HG03571 (cell line): ENCODE measurements at regions not wholly inside any gene's neighbourhood (a gene's known extent, or its start where the extent isn't known, plus 50 kb on each side); places are given as distances from the start of the nearest gene placed in this dataset.

Experiments
- ATAC-seq: cut with Tn5 transposase; IDR thresholded peaks from one replicate; pipeline ENCODE4 v1.9.1; 2021; ENCODE audit not compliant: unreplicated experiment

- no peak for ATAC-seq
Observed at GRCh38 chr12:34361721-34362316, 339.5 kb downstream of the ALG10 start.

GRCh38 chr12:34363050-34363673 is 340.9 kb downstream of the ALG10 start:
- no peak for ATAC-seq

- ATAC-seq = no peak
Observed at GRCh38 chr12:34368079-34368478, 345.8 kb downstream of the ALG10 start.

DNA sequence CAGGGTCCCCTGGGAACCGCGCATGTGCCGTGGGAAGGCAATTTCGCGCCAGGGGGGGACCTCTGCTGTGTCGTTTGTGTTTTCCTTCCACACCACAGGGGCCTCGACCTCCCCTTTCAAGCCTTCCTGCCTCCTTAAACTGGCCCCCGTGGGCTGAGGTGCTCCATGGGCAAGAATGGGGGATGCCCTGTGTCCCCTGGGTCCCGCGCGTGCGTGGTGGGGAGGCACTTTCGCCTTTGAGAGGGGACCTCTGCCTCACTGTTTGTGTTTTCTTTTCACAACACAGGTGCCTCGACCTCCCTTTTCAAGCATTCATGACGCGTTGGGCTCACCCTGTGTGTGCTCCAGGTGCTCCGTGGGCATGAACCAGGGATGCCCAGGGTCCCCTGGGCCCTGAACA is 348.8 kb downstream of the ALG10 start:
- ATAC-seq = no peak

GRCh38 chr12:34372003-34372402 is 349.7 kb downstream of the ALG10 start:
- ATAC-seq = no peak

DNA sequence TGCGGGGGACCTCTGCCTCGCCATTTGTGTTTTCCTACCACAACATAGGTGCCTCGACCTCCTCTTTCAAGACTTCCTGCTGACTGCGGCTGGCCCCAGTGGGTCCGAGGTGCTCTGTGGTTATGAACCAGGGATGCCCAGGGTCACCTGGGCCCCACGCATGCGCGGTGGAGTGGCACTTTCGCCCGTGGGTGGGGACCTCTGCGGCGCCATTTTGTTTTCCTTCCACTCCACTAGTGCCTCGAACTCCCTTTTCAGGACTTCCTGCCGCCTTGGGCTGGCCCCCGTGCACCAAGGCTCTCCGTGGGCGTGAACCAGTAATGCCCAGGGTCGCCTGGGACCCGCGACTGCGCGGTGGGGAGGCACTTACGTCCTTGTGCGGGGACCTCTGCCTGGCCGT is 351.6 kb downstream of the ALG10 start:
- no peak for ATAC-seq

- no peak for ATAC-seq
Observed at GRCh38 chr12:34376133-34376799, 354.0 kb downstream of the ALG10 start.

- ATAC-seq = no peak
Observed at GRCh38 chr12:34377243-34378035, 355.1 kb downstream of the ALG10 start.

DNA sequence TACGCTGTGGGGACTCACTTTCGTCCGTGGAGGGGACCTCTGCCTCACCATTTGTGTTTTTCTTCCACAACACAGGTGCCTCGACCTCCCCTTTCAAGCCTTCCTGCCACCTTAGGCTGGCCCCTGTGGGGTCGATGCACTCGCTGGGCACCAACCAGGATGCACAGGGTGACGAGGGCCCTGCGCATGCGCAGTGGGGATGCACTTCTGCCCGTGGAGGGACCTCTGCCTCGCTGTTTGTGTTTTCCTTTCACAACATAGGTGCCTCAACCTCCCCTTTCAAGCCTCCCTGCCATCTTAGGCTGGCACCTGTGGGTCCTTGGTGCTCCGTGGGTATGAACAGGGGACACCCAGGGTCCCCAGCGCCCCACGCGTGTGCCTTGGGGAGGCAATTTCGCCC is 356.8 kb downstream of the ALG10 start:
- no peak for ATAC-seq

DNA sequence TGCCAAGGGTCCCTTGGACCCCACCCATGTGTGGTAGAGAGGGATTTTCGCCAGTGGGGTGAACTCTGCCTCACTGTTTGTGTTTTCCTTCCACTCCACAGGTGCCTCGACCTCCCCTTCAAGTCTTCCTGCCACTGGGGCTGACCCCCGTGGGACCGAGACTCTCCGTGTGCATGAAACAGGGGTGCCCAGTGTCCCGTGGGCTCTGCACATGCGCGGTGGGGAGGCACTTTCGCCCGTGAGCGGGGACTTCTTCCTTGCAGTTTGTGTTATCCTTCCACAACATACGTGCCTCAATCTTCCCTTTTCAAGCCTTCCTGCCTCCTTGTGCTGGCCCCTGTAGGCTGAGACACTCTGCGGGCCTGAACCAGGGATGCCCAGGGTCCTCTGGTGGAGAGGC is 362.4 kb downstream of the ALG10 start:
- no peak for ATAC-seq

DNA sequence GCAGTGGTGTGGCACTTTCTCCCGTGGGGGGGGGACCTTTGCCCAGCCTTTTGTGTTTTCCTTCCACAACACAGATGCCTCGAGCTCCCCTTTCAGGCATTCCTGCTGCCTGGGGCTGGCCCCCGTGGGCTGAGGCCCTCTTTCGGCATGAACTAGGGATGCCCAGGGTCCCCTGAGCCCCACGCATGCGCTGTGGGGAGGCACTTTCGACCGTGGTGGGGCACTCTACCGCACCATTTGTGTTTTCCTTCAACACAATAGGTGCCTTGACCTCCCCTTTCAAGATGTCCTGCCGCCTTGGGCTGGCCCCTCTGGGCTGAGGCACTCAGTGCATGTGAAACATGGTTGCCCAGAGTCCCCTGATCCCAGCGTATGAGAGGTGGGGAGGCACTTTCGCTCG is 363.7 kb downstream of the ALG10 start:
- no peak for ATAC-seq

GRCh38 chr12:34386621-34387255 is 364.4 kb downstream of the ALG10 start:
- ATAC-seq = no peak

GRCh38 chr12:34387711-34388635 is 365.7 kb downstream of the ALG10 start:
- ATAC-seq = no peak

DNA sequence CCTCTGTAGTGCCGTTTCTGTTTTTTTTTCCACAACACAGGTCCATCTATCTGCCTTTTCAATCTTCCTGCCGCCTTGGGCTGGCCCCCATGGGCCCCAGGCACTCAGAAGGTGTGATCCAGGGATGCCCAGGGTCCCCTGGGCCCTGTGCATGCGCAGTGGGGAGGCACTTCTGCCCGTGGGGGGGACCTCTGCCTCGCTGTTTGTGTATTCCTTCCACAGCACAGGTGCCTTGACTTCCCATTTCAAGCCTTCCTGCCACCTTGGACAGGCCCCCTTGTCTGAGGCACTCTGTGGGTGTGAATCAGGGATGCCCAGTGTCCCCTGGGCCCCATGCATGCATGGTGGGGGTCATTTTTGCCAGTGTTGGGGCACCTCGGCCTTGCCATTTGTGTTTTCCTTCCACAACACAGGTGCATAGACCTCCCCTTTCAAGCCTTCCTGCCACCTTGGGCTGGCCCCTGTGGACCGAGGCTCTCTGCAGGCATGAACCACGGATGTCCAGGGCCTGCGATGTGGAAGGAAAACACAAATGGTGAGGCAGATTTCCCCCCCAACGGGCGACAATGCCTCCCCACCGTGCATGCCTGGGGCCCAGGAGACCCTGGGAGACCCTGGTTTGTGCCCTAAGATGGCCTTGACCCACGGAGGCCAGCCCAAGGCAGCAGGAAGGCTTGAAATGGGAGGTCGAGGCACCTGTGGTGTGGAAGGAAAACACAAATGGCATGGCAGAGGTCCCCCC is 366.5 kb downstream of the ALG10 start:
- no peak for ATAC-seq

DNA sequence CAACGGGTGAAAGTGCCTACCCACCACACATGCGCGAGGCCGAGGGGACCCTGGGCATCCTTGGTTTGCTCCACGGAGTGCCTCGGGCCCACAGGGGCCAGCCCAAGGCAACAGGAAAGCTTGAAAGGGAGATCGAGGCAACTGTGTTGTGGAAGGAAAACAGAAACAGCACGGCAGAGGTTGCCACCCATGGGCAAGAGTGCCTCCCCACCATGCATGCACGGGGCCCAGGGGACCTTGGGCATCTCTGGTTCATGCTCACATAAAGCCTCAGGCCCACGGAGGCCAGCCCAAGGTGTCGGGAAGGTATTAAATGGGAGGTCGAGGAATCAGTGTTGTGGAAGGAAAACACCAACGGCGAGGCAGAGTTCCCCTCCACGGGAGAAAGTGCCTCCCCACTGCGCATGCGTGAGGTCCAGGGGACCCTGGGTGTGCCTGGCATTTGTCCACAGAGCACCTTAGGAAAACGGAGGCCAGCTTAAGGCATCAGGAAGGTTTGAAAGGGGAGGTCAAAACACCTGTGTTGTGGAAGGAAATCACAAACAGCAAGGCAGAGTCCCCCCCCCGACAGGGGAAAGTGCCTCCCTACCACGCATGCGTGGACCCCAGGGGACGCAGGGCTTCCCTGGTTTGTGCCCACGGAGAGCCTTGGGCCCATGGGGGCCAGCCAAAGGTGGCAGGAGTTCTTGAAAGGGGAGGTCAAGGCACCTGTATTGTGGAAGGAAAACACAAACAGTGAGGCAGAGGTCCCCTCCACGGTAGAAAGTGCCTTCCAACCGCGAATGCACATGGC is 367.3 kb downstream of the ALG10 start:
- ATAC-seq = no peak

DNA sequence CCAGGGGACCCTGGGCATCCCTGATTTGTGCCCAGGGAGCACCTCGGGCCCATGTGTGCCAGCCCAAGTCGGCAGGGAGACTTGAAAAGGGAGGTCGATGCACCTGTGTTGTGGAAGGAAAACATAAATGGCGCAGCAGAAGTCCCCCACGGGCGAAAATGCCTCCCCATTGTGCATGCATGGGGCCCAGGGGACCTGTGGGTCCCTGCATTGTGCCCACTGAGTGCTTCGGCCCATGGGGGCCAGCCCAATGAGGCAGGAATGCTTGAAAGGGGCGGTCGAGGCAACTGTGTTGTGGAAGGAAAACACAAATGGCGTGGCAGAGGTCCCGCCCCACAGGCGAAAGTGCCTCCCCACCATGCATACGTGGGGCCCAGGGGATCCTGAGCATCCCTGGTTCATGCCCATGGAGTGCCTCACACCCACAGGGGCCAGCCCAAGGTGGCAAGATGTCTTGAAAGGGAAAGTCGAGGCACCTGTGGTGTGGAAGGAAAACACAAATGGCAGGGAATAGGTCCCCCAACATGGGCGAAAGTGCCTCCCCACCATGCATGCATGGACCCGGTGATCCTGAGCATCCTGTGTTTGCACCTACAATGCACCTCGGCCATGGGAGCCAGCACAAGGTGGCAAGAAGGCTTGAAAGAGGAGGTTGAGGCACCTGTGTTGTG is 368.0 kb downstream of the ALG10 start:
- ATAC-seq = no peak

DNA sequence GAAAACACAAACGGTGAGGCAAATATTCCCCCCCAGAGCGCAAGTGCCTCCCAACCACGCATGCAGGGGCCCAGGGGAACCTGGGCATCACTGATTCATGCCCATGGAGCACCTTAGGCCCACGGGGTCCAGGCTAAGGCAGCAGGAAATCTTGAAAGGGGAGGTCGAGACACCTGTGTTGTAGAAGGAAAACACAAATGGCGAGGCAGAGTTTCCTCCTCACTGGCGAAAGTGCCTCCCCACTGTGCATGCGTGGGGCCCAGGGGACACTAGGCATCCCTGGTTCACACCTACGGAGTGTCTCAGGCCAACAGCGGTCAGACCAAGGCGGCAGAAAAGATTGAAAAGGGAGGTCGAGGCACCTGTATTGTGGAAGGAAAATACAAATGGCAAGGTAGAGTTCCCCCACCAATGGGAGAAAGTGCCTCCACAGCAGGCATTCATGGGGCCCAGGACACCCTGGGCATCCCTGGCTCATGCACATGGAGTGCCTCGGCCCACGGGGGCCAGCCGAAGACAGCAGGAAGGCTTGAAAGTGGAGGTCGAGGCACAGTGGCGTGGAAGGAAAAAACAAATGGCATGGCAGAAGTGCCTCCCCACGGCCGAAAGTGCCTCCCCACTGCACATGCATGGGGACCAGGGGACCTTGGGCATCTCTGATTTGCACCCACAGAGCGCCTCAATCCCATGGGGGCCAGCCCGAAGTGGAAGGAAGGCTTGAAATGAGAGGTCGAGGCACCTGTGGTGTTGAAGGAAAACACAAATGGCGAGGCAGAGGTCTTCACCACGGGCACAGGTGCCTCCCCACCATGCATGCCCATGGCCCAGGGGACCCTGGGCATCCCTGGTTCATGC is 368.8 kb downstream of the ALG10 start:
- ATAC-seq = no peak
